CD4-positive, alpha-beta T cell (primary cell): ENCODE measurements at regions not wholly inside any gene's neighbourhood (a gene's known extent, or its start where the extent isn't known, plus 50 kb on each side); places are given as distances from the start of the nearest gene placed in this dataset.

Experiments used
- ATAC-seq: fragments of 200-7000 bp; cut with Tn5 transposase; one replicate; pipeline ENCODE4 v1.10.0; 2022; ENCODE audit warnings: mild to moderate bottlenecking; ENCODE audit not compliant: poor library complexity
- CTCF ChIA-PET: fragments of 350-600 bp; sonication (Branson Sonifier 250); formaldehyde crosslinking; loops from one replicate; lab custom pipeline; 2021; ENCODE audit warnings: antibody characterized with exemption, inconsistent platforms; lab: Charles Lee
- POLR2A ChIA-PET: fragments of 350-600 bp; sonication (Branson Sonifier 250); formaldehyde crosslinking; loops from one replicate; lab custom pipeline; 2021; ENCODE audit warnings: antibody characterized with exemption, inconsistent platforms; lab: Charles Lee
- DNase-seq, 14 experiments: peaks; one replicate each; pipeline ENCODE4 v3.0.0-alpha.2; 2013 to 2020; ENCODE audit warnings: mixed read lengths in 2 of 14
- H3K27ac ChIP-seq, 2 donors: one replicate each; pipeline versions ENCODE4 v1.5.1 to v1.7.0; 2013; ENCODE audit warnings: low read length in 2 of 2, low read depth in 1 of 2, mild to moderate bottlenecking in 1 of 2
- H3K27me3 ChIP-seq, 2 experiments: 1 replicate in 1 of 2; 2 replicates in 1 of 2; pipeline versions ENCODE4 v1.6.1 to v1.7.0; 2013; ENCODE audit warnings: low read length in 2 of 2, control low read depth in 1 of 2, mild to moderate bottlenecking in 1 of 2, moderate library complexity in 1 of 2; ENCODE audit not compliant: insufficient read depth in 2 of 2, control insufficient read depth in 1 of 2
- H3K36me3 ChIP-seq: one replicate; pipeline ENCODE4 v1.6.1; 2013; ENCODE audit warnings: low read length, control low read depth; ENCODE audit not compliant: insufficient read depth
- H3K4me1 ChIP-seq: one replicate; pipeline ENCODE4 v1.6.1; 2013; ENCODE audit warnings: low read length, control low read depth; ENCODE audit not compliant: insufficient read depth
- H3K4me3 ChIP-seq: one replicate; pipeline ENCODE4 v1.5.1; 2013; ENCODE audit warnings: mild to moderate bottlenecking, low read length, moderate library complexity
- H3K9me3 ChIP-seq, 2 experiments: 1 replicate in 1 of 2; 2 replicates in 1 of 2; pipeline versions ENCODE4 v1.6.1 to v1.7.0; 2013; ENCODE audit warnings: low read length in 2 of 2, mild to moderate bottlenecking in 2 of 2, control low read depth in 1 of 2, moderate library complexity in 1 of 2; ENCODE audit not compliant: control insufficient read depth in 1 of 2, insufficient read depth in 1 of 2
- H3K27ac Mint-ChIP-seq: one replicate; pipeline ENCODE4 v1.8.0; 2020; ENCODE audit warnings: mixed read lengths
- H3K27me3 Mint-ChIP-seq: one replicate; pipeline ENCODE4 v1.8.0; 2021; ENCODE audit warnings: mixed read lengths
- H3K36me3 Mint-ChIP-seq: one replicate; pipeline ENCODE4 v1.8.0; 2021; ENCODE audit warnings: low read depth, mixed read lengths
- H3K4me1 Mint-ChIP-seq: one replicate; pipeline ENCODE4 v1.8.0; 2021; ENCODE audit warnings: low read depth, mixed read lengths
- H3K4me3 Mint-ChIP-seq: one replicate; pipeline ENCODE4 v1.8.0; 2020; ENCODE audit warnings: mild to moderate bottlenecking, mixed read lengths
- H3K9me3 Mint-ChIP-seq: one replicate; pipeline ENCODE4 v1.8.0; 2020; ENCODE audit warnings: mixed read lengths
- CTCF ChIP-seq: fragments of 200-600 bp; IDR thresholded peaks from one replicate; pipeline ENCODE4 v1.8.0; 2022; ENCODE audit warnings: antibody characterized with exemption, mild to moderate bottlenecking
- intact Hi-C, 2 experiments: fragments of 100-400 bp; cut with DNase I in 1 of 2; cut with micrococcal nuclease in 1 of 2; formaldehyde crosslinking; loops; one replicate each; pipeline versions ENCODE4 v1.15.1 to v1.9.0; 2023 to 2025; cut with DNase I, micrococcal nuclease

- intact Hi-C loops: no loop called here
- POLR2A ChIA-PET: no interaction called here
- no peak overlapping the region for H3K27ac ChIP-seq
These were observed 62.2 kb upstream of the GOLIM4 start for GRCh38 chr3:168157903-168158302.

DNA sequence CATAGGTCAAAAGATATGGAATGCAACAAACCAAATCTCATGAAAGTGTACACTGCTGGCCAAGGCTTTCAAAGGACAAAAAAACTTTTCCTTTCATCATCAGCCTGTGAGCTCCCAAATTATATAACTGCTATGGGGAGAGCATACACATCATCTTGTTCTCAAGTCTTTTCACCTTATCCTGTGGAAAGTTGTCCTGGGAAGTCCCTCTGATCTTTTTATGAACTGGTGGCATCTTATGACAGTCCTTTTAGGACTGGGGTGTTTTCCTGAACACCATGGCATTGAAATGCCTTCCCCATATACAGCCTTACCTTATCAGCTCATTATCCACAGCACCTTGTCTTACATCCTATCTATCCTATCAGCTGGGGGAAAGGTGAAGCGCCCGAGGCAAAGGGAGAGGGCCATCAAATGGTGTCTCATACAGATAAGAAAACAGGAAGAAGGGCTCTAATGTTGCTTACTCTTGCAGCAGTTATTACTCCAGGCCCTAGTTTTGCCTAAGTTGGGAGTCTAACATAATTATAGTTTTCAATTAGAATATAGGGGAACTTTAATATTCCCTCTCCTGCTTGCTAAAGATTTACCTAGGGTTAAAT lies 61.5 kb upstream of the GOLIM4 start:
- Histone ChIP-seq H3K27ac (no peak overlapping the region), H3K9me3 (peaks cover 4 to 12% of the 10 kb centered on the region in 2 experiments), H3K4me3 (no peak overlapping the region), H3K27me3 (peaks cover 0 to 2% of the 10 kb centered on the region in 2 experiments), H3K36me3 (no peaks in the 10 kb centered on the region), H3K4me1 (no peaks in the 10 kb centered on the region)
- intact Hi-C loops: no loop called here
- ChIA-PET POLR2A (no interaction called here), CTCF (no interaction called here)
- DNase-seq: no peak
- H3K27ac Mint-ChIP-seq: no peak overlapping the region
- TF ChIP-seq CTCF: no peak
- peaks cover 6% of the 10 kb centered on the region for H3K9me3 Mint-ChIP-seq
- H3K36me3 Mint-ChIP-seq: no peaks in the 10 kb centered on the region
- H3K4me3 Mint-ChIP-seq: no peak overlapping the region
- no peak for ATAC-seq
- H3K4me1 Mint-ChIP-seq: no peaks in the 10 kb centered on the region
- no peaks in the 10 kb centered on the region for H3K27me3 Mint-ChIP-seq

More at GRCh38 chr3:168157903-168158302, 62.2 kb upstream of the GOLIM4 start:
- peaks cover 0 to 6% of the 10 kb centered on the region in 2 experiments for H3K9me3 ChIP-seq
- H3K27me3 ChIP-seq: peaks cover 0 to 2% of the 10 kb centered on the region in 2 experiments
- no peak overlapping the region for H3K4me3 ChIP-seq
- Mint-ChIP-seq H3K9me3 (peaks cover 5% of the 10 kb centered on the region), H3K4me3 (no peak overlapping the region), H3K27ac (no peak overlapping the region), H3K36me3 (no peaks in the 10 kb centered on the region), H3K4me1 (no peaks in the 10 kb centered on the region), H3K27me3 (no peaks in the 10 kb centered on the region)
- H3K4me1 ChIP-seq: no peaks in the 10 kb centered on the region
- CTCF ChIA-PET: no interaction called here
- DNase-seq: no peak
- no peaks in the 10 kb centered on the region for H3K36me3 ChIP-seq
- no peak for ATAC-seq
- no peak for TF ChIP-seq CTCF

- ChIA-PET CTCF (no interaction called here), POLR2A (no interaction called here)
- H3K27me3 Mint-ChIP-seq: no peaks in the 10 kb centered on the region
- Histone ChIP-seq H3K27ac (no peak overlapping the region), H3K4me1 (no peaks in the 10 kb centered on the region), H3K27me3 (peaks cover 0 to 2% of the 10 kb centered on the region in 2 experiments), H3K9me3 (peaks cover 10 to 12% of the 10 kb centered on the region in 2 experiments), H3K4me3 (no peak overlapping the region), H3K36me3 (no peaks in the 10 kb centered on the region)
- no peaks in the 10 kb centered on the region for H3K36me3 Mint-ChIP-seq
- H3K9me3 Mint-ChIP-seq: peaks cover 11% of the 10 kb centered on the region
- no peak overlapping the region for H3K4me3 Mint-ChIP-seq
- DNase-seq: peak in 1 of 14 experiments; percentile 1
- no peak for ATAC-seq
- TF ChIP-seq CTCF: no peak
- H3K27ac Mint-ChIP-seq: no peak overlapping the region
- intact Hi-C loops: no loop called here
- H3K4me1 Mint-ChIP-seq: no peaks in the 10 kb centered on the region
These were observed 60.8 kb upstream of the GOLIM4 start for GRCh38 chr3:168156479-168156878.
